Transverse colon (tissue), 4 donors: ENCODE measurements at regions not wholly inside any gene's neighbourhood (a gene's known extent, or its start where the extent isn't known, plus 50 kb on each side); places are given as distances from the start of the nearest gene placed in this dataset.

Experiments
- CTCF ChIP-seq, 5 experiments: fragments of 200-600 bp in 3 of 5; fragments of 450-650 bp in 2 of 5; sonication (generic) in 3 of 5; IDR thresholded peaks; 1 replicate in 2 of 5; 2 replicates in 3 of 5; pipeline ENCODE4 v1.5.1; 2016 to 2017; ENCODE audit warnings: antibody characterized with exemption in 5 of 5, inconsistent platforms in 3 of 5, mild to moderate bottlenecking in 2 of 5, moderate library complexity in 1 of 5
- POLR2AphosphoS5 ChIP-seq, 3 donors: sonication (generic); formaldehyde crosslinking; IDR thresholded peaks; one replicate each; pipeline ENCODE4 v1.6.1; 2016; ENCODE audit warnings: antibody characterized with exemption in 3 of 3

GRCh38 chr11:79683930-79684329 is 243.1 kb upstream of the TENM4 start:
- TF ChIP-seq CTCF (IDR thresholded peaks at IDR 0.05) = no peak
- no peak for TF ChIP-seq POLR2AphosphoS5 (IDR thresholded peaks at IDR 0.05)
